ENCODE measurements at regions not wholly inside any gene's neighbourhood (a gene's known extent, or its start where the extent isn't known, plus 50 kb on each side); places are given as distances from the start of the nearest gene placed in this dataset.

DNA sequence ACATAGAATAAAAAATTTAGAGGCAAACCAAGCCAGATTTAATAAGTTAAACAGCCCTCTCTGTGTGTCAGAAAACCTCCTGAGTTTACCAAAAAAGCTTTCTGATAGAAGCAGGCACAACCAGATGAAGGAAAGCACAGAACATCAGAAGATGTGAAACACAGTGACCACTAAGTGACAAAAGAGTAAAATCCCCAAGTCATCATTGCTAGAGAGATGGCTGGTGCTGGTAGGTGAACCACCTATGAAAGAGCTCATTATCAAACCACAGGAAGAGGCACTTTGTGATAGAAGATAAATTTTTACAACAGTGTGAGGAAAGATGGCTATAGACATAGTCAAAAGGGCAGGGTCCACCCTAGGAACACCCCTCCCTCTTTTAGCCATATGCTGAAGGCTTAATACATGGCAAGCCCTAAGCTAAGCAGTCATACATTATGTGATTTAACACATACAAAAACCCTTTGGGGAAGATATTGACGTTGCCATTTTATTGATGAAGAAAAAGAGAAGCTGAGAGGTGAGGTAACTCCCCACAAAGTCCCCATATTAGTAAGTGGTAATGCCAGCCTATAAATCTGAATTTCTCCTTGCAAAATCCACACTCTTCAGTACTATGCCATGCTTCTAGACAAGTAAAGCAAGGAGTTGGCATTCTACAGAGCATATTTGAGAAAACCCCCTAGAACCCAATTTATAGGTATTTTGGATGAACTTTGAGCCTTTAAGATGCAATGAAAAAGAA, 449.9 kb downstream of the LRIG3 start:
- TF ChIP-seq, protein P1, sequence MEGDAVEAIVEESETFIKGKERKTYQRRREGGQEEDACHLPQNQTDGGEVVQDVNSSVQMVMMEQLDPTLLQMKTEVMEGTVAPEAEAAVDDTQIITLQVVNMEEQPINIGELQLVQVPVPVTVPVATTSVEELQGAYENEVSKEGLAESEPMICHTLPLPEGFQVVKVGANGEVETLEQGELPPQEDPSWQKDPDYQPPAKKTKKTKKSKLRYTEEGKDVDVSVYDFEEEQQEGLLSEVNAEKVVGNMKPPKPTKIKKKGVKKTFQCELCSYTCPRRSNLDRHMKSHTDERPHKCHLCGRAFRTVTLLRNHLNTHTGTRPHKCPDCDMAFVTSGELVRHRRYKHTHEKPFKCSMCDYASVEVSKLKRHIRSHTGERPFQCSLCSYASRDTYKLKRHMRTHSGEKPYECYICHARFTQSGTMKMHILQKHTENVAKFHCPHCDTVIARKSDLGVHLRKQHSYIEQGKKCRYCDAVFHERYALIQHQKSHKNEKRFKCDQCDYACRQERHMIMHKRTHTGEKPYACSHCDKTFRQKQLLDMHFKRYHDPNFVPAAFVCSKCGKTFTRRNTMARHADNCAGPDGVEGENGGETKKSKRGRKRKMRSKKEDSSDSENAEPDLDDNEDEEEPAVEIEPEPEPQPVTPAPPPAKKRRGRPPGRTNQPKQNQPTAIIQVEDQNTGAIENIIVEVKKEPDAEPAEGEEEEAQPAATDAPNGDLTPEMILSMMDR (IDR thresholded peaks at IDR 0.05; ENCODE audit: low read depth, low read length), result no peak

DNA sequence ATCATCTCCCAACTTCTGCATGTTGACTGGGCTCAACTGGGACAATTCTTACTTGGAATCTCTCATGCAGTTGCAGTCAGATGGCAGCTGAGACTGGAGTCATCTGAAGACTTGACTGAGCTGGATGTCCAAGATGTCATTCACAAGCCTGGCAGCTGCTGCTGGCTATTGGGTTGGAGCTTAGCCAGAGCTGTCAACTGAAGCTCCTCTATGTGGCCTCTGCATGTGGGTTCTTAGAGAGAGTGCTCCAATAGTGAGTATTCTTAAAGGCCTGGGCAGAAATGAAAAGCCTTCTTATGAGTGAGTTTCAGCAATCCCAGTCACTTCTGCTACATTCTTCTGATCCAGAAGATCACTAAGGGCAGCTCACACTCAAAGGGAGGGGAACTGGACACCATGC, 440.9 kb downstream of the LRIG3 start:
- H3K4me3 ChIP-seq (ENCODE audit: low read depth, low read length), result no peak overlapping the region
- TF ChIP-seq, protein P1 (IDR thresholded peaks at IDR 0.05; ENCODE audit: low read depth, low read length), result no peak

More for the DNA sequence above, 449.9 kb downstream of the LRIG3 start:
- H3K4me3 ChIP-seq (ENCODE audit: low read depth, low read length), result no peak overlapping the region

DNA sequence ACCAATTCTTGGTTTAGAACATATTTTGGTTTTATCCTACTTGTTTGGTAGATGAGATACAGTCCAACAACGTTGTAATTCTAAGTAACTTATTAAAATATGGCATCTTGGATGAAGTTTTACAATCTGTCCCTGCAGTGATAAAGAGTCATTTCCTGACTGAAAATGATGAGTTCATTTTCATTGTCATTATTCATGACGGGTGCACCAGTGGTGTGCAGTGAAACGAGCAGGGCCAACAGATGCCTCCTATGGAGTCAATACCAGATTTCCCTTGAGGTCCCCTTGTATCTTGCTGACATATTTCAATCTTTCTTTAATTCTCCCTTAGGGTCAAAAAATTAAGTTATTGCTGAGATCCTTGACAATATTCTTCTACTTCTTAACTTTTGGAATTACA, 438.5 kb downstream of the LRIG3 start:
- no peak overlapping the region for H3K4me3 ChIP-seq (ENCODE audit: low read depth, low read length)
- TF ChIP-seq, protein P1 (IDR thresholded peaks at IDR 0.05; ENCODE audit: low read depth, low read length), result no peak

DNA sequence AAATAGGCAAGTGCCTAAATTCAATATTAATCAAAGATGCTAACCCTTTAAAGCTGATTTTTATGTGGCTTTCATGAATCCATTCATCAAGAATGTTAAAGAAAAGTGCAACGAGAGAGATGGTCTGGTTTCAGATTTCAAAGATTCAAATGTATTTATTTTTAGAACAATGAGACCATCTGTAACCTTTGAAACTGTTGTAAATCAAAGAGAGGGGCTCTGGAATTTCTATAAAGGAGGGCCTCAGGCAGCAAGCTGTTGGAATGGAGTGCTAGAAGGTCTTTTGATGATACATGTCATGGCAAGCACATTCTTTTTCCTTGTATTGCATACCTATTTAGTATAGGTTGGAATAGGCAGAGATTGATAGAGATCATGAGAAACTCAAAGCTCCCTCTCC, 433.0 kb downstream of the LRIG3 start:
- no peak overlapping the region for H3K4me3 ChIP-seq (ENCODE audit: low read depth, low read length)
- TF ChIP-seq, protein P1 (IDR thresholded peaks at IDR 0.05; ENCODE audit: low read depth, low read length), result no peak

DNA sequence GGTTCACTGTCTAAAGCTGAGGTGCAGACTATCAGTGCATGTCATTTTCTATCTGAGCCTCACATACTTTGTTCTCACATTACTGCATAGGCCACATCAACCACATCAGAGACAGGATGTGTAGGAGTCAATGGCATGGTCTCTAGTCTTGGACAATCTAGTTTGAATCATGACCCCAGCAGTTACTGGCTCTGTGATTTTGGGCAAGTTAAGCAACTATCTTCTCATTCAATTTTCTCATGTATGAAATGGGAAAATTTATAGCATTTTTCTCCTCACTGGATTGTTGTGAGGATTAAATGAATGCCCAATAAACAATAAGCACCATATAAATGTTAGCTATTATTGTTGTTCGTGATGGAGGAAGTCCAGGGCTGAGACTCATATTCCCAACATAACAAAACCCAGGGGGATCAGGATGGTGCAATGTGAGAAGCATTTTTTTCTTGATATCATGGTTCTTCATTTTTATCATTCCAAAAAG, 432.6 kb downstream of the LRIG3 start:
- TF ChIP-seq, protein P1 (IDR thresholded peaks at IDR 0.05; ENCODE audit: low read depth, low read length), result no peak
- no peak overlapping the region for H3K4me3 ChIP-seq (ENCODE audit: low read depth, low read length)

DNA sequence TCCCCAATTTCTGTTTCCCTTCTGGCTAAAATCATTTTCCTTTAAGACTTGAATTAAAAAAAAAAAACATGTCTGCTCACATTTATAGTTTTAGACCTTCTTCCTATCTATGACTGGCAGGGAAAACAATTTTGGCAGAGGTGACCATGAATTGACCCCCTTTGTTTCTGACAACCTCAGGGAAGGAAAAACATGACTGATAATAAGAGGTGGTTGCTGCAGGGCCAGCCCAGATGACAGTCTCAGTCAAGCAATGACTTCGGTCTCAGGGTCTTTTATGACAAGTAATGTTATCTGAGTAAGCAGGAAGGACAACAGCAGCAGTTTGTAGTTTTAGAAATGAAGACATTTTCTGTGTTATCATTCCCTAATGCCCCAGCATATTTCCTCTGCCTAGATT, 430.9 kb downstream of the LRIG3 start:
- H3K4me3 ChIP-seq (ENCODE audit: low read depth, low read length), result no peak overlapping the region
- TF ChIP-seq, protein P1 (IDR thresholded peaks at IDR 0.05; ENCODE audit: low read depth, low read length), result no peak

DNA sequence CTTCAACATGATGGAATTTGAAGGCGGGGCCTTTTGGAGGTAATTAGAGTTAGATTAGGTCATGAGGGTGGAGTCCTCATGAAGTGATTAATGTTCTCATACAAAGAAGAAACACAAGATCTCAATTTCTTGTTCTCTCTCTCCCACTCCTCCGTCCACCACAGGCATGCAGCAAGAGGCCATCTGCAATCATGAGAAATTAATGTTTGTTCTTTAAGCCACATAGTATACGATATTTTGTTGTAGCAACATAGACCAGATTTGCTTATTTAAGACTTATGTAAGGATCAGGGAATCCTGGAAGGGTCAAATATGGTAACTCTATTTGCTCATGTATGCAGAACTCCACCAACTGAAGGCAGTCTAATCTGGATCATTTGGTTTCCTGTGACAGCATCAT, 429.0 kb downstream of the LRIG3 start:
- TF ChIP-seq, protein P1 (IDR thresholded peaks at IDR 0.05; ENCODE audit: low read depth, low read length), result no peak
- no peak overlapping the region for H3K4me3 ChIP-seq (ENCODE audit: low read depth, low read length)

Data from WI38 (cell line).